Cardiac fibroblast (primary cell): ENCODE measurements at regions not wholly inside any gene's neighbourhood (a gene's known extent, or its start where the extent isn't known, plus 50 kb on each side); places are given as distances from the start of the nearest gene placed in this dataset.

Experiments
- DNase-seq, 2 donors: peaks; one replicate each; pipeline versions ENCODE4 v3.0.0 to v3.0.0-alpha.2; 2010; ENCODE audit warnings: low read depth in 2 of 2
- H3K4me3 ChIP-seq, 2 donors: replicated peaks in 1 of 2; 1 replicate in 1 of 2; 2 replicates in 1 of 2; pipeline ENCODE4 v1.5.1; 2011; ENCODE audit warnings: low read depth in 2 of 2, low read length in 2 of 2, mild to moderate bottlenecking in 2 of 2, moderate library complexity in 1 of 2
- CTCF ChIP-seq: IDR thresholded peaks from one replicate; pipeline ENCODE4 v1.5.1; 2011; ENCODE audit warnings: low read depth, mild to moderate bottlenecking, low read length, inconsistent platforms

DNA sequence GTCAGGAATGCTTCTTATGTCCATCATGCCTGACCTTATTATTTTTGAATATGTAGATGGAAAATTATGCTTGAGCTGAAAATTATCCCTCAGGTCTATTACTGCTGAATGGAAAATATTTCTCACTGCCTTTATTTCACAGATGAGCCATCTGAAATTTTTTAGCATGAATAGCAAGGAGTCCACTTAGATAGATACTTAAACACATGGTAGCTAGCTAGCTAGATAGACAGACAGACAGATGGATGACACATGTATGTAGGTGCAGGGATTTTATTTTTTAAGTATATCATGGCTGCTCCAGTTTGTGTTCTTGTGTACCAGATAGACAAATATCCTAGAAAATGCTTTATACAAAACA is 645.0 kb downstream of the MMUT start:
- H3K4me3 ChIP-seq, result no peak overlapping the region
- TF ChIP-seq CTCF, result no peak

DNA sequence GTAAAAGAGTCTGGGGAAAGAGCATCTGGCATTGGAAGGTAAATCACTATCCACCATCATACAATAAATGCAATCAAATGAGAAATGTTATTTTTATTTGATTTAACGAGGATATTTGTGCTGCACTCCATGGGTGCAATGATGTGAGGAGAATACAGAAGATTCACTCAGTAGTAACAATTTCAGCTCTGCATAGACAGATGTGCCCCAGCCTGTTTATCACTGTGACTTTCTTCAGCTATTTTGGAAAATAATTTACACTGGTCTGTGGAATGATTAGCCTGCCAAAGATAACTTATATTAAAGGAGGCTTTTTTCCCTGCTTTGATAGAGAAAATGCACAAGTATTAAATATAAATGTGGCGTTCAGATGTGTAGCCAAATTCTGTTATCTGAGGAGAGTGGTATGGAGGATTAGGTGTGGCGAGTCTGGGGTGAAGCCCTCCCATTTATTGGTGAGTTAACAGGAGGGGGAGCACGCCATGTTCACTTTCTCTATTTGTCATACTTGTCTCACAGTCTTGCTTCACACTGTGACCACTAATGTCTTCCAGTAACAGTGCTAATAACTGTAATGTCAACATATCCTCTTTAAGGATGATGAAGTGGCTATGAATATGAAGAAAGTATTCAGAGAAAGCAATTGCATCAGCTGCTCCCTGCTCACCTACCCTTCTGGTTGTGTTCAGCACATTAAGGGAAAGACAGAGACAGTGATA is 645.6 kb downstream of the MMUT start:
- peak; percentile 52 to 77 for DNase-seq
- TF ChIP-seq CTCF, result no peak
- no peak overlapping the region for H3K4me3 ChIP-seq

More for the DNA sequence above, 645.0 kb downstream of the MMUT start:
- no peak for DNase-seq

DNA sequence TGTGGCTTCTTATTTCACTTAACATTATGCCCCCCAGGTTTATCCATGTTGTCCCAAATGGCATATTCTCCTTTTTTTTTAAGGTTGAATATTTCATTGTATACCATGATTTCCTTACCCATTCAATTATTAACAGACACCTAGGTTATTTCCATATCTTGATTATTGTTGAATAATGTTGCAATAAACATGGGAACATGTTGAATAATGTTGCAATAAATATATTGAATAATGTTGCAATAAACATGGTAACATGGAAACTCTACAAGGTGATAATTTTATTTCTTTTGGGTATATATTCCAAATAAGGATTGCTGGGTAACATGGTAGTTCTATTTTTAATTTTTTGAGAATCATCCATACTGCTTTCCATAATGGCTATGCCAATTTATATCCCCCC is 648.1 kb downstream of the MMUT start:
- H3K4me3 ChIP-seq, result no peak overlapping the region
- no peak for DNase-seq
- TF ChIP-seq CTCF, result no peak

DNA sequence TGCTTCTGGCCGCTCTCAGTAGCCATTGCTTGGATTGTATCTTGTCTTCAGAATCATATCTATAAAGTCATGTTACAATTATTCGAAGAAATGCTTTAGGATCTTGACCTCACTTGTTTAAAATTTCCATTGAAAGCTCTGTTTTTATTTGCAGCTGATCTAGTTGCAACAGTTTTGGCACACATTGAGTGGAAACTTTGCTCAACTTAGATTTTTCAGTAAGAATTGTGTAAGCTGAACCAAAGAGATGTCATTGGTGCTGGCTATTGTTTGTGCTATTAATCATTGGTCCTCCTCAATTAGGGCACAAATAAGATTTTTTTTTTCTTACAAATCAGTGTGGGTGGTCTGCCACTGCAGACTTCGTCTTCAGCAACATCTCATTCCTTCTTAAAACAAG is 649.2 kb downstream of the MMUT start:
- H3K4me3 ChIP-seq, result no peak overlapping the region
- peak; percentile 81 to 86 for DNase-seq
- TF ChIP-seq CTCF, result no peak

DNA sequence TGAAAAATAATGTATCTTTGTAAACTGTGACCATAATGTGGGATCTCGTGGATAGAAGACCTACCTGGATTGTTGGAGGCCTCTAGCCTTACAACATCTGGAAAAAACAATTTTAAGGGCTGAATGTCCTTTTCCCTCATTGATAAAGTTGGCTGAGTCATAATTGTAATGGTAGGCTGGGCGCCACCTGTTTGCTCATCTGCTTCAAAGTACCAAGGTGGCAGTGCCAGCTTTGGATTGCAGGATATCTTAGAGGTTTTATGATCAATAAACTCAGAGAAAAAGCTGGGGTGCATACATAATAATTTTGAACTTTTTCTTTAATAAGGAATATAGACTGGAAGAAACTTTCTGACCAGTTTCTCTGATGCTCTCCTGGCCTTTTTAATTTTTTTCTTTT is 653.4 kb downstream of the MMUT start:
- H3K4me3 ChIP-seq, result no peak overlapping the region
- DNase-seq, result no peak
- TF ChIP-seq CTCF, result no peak

DNA sequence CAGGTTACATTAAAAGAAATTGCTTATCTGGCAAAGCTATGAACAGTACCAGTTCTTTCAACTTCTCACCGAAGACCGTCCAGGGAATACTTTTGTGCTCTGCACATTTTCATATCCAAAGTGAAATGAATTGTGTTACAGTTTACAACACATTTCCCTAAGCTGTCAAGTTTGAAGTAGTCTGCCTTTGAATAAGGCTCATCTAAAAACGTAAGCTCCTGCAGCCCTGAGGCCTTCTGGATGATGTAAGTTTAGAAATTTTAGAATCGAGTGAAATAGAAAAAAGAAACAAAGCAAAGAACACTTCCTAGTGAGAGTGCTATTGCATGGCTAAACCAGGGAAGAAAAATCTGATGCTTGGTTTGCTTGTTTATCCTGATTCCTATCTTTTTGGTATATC is 653.8 kb downstream of the MMUT start:
- no peak for TF ChIP-seq CTCF
- peak in 1 of 2 donors; percentile 11 for DNase-seq
- H3K4me3 ChIP-seq, result no peak overlapping the region

- no peak overlapping the region for H3K4me3 ChIP-seq
- no peak for TF ChIP-seq CTCF
- DNase-seq, result peak in 1 of 2 donors; percentile 18
Measured at GRCh38 chr6:48798296-48798695, 664.8 kb downstream of the MMUT start.
